ENCODE measurements at regions not wholly inside any gene's neighbourhood (a gene's known extent, or its start where the extent isn't known, plus 50 kb on each side); places are given as distances from the start of the nearest gene placed in this dataset.

DNA sequence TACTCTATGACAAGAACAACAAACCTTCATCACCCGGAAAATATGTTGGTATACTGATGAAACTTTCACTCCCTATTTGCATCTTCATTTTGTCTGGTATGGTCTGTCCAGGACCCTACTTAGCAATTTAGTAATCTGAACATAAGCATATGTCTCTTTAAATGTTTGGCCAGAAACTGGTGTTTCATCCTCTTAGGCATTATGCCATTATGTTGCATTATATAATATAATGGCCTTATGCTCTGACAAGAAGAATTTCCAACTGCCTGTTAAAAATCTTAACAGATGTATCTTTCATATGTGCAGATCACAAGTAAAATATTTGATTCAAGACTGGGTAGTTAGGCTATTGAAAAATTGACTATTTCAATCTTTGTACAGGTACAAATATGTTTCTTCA lies 610.6 kb upstream of the PRR20A start:
- TF ChIP-seq TEAD4 (IDR thresholded peaks at IDR 0.05; ENCODE audit: low read depth, low read length), result no peak
- no peak for TF ChIP-seq JUN (IDR thresholded peaks at IDR 0.05; ENCODE audit: low read depth, low read length)
- no peak for TF ChIP-seq RAD21 (IDR thresholded peaks at IDR 0.05 in 1 of 2, conservative IDR thresholded peaks at IDR 0.05 in 1 of 2; ENCODE audit: low read depth in 2 of 2, low read length in 2 of 2)
- TF ChIP-seq, protein P1, sequence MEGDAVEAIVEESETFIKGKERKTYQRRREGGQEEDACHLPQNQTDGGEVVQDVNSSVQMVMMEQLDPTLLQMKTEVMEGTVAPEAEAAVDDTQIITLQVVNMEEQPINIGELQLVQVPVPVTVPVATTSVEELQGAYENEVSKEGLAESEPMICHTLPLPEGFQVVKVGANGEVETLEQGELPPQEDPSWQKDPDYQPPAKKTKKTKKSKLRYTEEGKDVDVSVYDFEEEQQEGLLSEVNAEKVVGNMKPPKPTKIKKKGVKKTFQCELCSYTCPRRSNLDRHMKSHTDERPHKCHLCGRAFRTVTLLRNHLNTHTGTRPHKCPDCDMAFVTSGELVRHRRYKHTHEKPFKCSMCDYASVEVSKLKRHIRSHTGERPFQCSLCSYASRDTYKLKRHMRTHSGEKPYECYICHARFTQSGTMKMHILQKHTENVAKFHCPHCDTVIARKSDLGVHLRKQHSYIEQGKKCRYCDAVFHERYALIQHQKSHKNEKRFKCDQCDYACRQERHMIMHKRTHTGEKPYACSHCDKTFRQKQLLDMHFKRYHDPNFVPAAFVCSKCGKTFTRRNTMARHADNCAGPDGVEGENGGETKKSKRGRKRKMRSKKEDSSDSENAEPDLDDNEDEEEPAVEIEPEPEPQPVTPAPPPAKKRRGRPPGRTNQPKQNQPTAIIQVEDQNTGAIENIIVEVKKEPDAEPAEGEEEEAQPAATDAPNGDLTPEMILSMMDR (IDR thresholded peaks at IDR 0.05; ENCODE audit: control extremely low read depth in 1 of 3, insufficient read depth in 1 of 3, low read depth in 1 of 3, low read length in 3 of 3), result no peak
- TF ChIP-seq, protein P2, sequence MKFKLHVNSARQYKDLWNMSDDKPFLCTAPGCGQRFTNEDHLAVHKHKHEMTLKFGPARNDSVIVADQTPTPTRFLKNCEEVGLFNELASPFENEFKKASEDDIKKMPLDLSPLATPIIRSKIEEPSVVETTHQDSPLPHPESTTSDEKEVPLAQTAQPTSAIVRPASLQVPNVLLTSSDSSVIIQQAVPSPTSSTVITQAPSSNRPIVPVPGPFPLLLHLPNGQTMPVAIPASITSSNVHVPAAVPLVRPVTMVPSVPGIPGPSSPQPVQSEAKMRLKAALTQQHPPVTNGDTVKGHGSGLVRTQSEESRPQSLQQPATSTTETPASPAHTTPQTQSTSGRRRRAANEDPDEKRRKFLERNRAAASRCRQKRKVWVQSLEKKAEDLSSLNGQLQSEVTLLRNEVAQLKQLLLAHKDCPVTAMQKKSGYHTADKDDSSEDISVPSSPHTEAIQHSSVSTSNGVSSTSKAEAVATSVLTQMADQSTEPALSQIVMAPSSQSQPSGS (IDR thresholded peaks at IDR 0.05; ENCODE audit: low read length), result no peak
- TF ChIP-seq RXRA (IDR thresholded peaks at IDR 0.05; ENCODE audit: insufficient read depth, low read depth, low read length), result no peak
- no peak for TF ChIP-seq POLR2A (IDR thresholded peaks at IDR 0.05; ENCODE audit: control extremely low read depth in 1 of 2, low read depth in 2 of 2, low read length in 2 of 2)
- no peak for TF ChIP-seq EP300 (IDR thresholded peaks at IDR 0.05; ENCODE audit: borderline replicate concordance in 1 of 2, low read depth in 2 of 2, low read length in 2 of 2)
- TF ChIP-seq MAFK (IDR thresholded peaks at IDR 0.05; ENCODE audit: low read depth, low read length), result no peak
- TF ChIP-seq CHD1 (IDR thresholded peaks at IDR 0.05; ENCODE audit: low read depth, low read length), result no peak
- TF ChIP-seq ASH2L (IDR thresholded peaks at IDR 0.05; ENCODE audit: low read length), result no peak
- TF ChIP-seq NRF1 (IDR thresholded peaks at IDR 0.05; ENCODE audit: low read depth, low read length), result no peak

Data from H1 (cell line).